NCI-H2196 (cell line): ENCODE measurements at regions not wholly inside any gene's neighbourhood (a gene's known extent, or its start where the extent isn't known, plus 50 kb on each side); places are given as distances from the start of the nearest gene placed in this dataset.

Experiments
- DNase-seq: peaks from one replicate; lab custom pipeline; 2025; ENCODE audit not compliant: unreplicated experiment; lab: John Stamatoyannopoulos, UW

DNA sequence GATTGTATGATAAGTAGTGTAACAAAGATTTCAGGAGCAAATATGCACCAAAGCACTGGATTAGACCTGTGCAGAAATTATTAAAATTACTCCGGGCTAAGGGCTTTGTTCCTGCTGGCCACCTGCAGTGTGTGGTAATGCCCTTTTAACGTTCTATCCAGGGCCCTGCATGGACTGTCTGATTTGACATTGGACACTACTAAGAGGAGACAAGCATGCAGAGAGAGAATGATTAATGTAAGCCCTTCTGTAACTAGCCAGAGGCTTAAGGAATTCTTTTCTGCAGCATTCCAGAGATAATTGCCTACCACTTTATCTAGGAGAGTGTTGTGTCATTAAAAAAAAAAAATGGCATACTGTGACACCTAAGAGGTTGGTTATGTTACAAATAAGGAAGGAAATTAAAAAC is 117.0 kb downstream of the PCDH7 start:
- DNase-seq, result peak; percentile 5

GRCh38 chr4:30837861-30838260 is 117.7 kb downstream of the PCDH7 start:
- DNase-seq, result no peak

- no peak for DNase-seq
These were observed 118.2 kb downstream of the PCDH7 start for GRCh38 chr4:30838331-30838730.

DNA sequence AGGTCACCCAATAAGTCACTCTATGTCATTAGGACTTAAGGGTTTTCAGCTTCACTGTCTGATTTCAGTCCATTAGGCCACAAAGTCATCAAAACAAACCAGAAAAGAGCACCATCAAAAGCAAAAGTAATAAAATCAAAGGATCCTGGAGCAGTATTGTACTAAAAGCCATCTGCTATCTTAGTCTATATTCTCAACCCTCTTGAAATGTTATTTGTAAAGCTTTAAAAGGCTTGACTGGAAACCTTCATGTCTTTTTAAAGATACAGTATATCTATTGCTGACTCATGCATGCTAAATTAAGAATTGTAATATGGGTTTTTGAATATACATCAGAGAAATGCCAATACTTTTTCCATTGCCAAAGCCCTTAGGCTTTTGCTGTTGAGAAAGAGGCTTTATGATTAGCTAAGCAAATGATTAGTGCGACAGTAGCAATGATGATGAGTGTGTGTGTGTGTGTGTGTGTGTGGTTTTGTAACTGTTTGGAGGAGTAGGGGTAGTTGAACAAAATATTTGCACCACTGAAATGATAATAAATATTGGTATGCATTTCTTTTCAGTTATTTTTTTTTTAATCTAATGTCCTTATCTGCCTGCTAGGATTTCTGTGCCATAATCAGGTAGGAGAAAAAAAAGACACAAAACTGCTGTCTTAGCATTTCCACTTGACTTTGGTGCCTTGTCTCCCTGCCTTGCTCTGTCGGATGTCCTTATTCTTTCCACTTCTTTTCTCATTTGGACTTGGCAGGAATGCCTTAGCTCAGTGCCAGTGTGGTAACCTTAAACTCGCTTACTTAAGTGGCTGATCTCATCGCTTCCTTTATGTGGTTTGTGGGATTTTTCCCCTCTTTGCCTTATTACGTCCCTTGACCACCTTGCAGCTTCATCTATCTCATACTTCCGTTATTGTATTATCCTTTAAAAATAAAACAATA is 119.7 kb downstream of the PCDH7 start:
- DNase-seq, result peak; percentile 58

GRCh38 chr4:30840571-30840970 is 120.4 kb downstream of the PCDH7 start:
- DNase-seq, result no peak

DNA sequence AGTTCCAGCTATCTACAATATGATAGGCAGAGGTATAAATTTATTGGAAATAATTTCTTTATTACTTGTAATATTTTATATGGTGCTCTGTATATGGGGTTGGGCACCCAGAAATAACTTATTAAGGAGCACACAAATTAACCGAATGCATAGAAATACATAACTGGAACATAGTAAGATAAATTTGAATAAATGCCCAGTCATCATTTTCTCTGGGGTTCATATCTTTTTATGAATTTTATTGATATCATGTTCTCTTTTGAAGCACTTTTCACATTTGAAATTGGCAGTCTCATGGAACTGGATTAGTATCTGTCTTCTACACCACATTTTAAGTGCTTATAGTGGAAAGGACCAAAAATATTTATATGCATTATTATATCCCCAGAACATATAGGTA is 122.0 kb downstream of the PCDH7 start:
- DNase-seq, result no peak

- no peak for DNase-seq
These were observed 122.5 kb downstream of the PCDH7 start for GRCh38 chr4:30842689-30843088.

DNA sequence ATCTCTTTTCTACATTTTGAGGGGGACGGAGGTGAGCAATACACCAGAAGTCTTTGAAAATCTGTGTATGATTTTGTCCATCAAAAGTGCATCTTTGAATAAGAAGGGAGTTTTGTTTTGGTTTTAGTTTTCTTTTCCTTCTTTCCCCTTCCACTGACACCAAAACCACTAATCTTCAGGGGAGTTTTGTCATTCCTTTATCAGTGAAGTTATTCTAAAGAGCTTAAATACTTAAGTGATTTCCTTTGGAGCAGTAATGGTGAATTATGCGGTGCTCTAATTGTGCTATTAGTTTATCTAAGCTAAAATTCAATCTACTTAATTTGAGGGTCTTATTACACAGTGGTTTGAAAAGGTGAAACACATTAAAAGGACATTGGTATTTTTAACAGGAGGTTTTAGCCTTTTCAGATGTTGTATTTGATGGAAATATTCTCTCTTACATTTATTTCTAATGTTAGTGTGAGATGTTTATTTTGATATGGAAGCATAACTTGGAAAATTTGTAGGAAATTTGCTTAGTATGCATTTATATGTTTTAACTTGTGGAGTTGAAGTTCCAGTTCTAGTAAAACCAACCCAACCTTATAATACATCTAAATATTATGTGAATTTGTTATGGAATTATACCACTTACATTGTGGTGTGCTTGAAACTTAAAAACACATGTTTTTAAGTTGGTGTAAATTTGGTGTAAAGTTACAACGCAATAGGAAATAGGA is 124.9 kb downstream of the PCDH7 start:
- DNase-seq, result no peak

DNA sequence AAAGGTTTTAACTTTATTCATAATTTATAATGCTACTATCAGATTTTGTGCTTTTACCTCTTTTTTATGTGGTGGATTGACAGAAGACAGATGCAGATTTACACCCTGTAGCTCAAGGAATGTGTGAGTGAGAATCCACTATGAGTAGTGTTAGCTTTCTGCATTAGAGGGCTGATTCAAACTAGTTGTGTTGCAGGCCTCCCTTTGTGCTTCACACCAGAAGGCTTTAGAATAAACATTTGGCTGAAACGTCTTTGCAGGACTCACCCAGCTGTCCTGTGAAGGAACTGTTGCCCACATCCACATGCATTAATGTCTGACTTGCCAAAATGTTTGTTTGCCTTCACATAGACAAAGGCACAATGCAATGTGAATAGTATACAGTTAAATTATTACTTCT is 127.0 kb downstream of the PCDH7 start:
- DNase-seq, result no peak

- no peak for DNase-seq
These were observed 127.8 kb downstream of the PCDH7 start for GRCh38 chr4:30847958-30848357.

GRCh38 chr4:30854531-30854930 is 134.4 kb downstream of the PCDH7 start:
- no peak for DNase-seq

GRCh38 chr4:30855232-30855631 is 135.1 kb downstream of the PCDH7 start:
- DNase-seq, result no peak

- DNase-seq, result no peak
These were observed 136.8 kb downstream of the PCDH7 start for GRCh38 chr4:30856795-30857564.

GRCh38 chr4:30860978-30861377 is 140.8 kb downstream of the PCDH7 start:
- no peak for DNase-seq

DNA sequence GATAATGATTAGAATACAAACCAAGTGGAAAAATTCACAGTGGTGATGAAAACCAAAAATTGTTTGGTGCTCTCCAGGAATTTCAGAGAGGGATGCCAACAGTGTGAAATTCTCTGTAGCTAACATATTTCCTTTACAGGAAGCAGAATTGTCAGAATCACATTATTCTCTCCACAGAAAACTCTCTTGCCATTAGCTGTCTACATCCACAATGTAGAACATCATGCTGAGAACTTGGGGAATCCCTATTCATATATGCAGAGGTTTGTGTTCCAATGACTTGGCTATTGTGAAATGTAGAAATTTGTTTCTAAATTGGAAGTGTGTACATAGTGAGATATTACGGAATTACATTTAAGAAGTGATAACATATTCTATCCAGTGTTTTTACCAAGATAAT is 142.0 kb downstream of the PCDH7 start:
- DNase-seq, result no peak

DNA sequence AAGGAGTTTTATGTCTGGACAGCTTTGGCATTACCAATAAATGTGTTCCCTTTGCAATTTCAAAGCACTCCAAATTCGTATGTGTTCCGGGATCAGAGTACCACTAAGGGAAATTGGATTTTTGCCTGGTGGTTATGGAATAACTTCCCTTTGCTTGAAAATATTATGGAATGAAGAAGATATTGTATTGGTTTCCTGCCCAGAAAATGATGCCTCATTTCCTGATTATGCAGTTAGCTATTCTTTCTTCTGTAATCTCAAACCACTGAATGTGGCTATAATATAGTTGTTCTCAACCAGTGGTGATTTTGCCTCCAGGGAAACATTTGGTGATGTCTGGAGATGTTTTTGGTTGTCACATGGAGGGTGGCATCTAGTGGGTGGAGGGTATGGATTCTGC is 142.9 kb downstream of the PCDH7 start:
- no peak for DNase-seq

DNA sequence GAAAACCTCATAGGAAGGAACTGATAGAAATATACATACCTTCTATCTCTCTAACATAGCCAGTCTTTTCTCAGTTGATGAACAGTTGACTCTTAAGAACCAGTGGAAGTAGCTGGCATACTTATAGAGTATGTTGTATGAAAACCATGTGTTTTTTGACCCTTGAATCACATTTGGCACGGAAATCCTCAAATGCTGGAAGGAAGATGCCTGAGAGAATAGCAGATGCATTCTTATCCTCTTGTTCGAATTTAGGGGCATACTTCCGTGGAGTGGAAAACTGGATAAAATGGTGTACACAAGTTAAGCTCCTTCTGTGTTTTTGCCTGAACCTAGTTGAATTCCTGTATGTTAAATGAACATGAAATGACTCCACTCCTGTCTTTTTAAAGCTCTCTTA is 145.5 kb downstream of the PCDH7 start:
- DNase-seq, result no peak

GRCh38 chr4:30866346-30866745 is 146.2 kb downstream of the PCDH7 start:
- DNase-seq, result no peak

- no peak for DNase-seq
These were observed 146.7 kb downstream of the PCDH7 start for GRCh38 chr4:30866907-30867306.

GRCh38 chr4:30867427-30867826 is 147.3 kb downstream of the PCDH7 start:
- DNase-seq, result no peak

DNA sequence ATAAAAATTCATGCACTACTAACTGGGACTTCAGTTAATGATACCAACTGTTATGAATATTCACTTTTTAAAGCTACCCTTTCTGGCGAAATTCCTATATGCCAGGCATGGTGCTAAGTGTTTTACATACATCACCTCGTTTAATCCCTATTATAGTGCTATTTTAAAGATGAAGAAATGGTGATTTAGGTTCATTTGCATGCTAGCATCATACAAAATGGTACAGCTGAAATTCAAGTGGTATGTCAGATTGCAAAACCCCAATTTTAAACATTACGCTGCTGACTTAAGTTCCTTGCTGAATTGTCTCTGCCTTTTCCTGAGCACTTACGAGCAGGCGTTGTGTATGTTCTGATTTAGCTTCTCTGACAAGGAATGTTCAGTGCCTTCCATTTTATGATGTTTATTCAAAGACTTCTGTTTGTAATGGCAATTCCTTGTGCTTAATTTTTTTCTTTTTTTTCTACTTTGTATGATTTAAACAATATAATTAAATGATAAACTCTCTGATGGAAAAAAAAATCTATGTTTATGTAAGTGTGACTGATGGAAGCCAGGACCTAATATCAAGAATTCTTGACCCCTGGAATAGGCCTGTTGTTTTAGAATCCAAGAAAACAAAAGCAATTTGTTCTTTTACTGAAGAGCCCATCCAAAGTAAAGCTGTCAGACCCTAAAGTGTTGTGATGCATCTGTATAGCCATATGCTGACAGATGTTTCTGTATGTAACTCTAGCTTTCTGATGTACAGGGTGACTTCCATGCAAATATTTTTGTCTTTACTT is 148.1 kb downstream of the PCDH7 start:
- no peak for DNase-seq
